NCI-H524 (cell line): ENCODE measurements at regions not wholly inside any gene's neighbourhood (a gene's known extent, or its start where the extent isn't known, plus 50 kb on each side); places are given as distances from the start of the nearest gene placed in this dataset.
"Not testable (repeated sequence)": the region's sequence is repeated elsewhere in the genome, so short reads cannot be mapped to it uniquely, and the experiment has no call there.

ENCODE experiments used
- DNase-seq, 2 experiments: peaks; one replicate each; lab custom pipeline; 2025; lab: John Stamatoyannopoulos, UW

GRCh38 chr3:162538906-162539305, 1042.3 kb downstream of the OTOL1 start:
- DNase-seq: peak in 1 of 2 experiments; percentile 38

- no peak for DNase-seq
Measured at GRCh38 chr3:162540421-162540820, 1043.8 kb downstream of the OTOL1 start.

- no peak for DNase-seq
Measured at GRCh38 chr3:162541923-162542322, 1045.3 kb downstream of the OTOL1 start.

- no peak for DNase-seq
Measured at GRCh38 chr3:162544246-162544645, 1047.6 kb downstream of the OTOL1 start.

GRCh38 chr3:162546910-162547309, 1050.3 kb downstream of the OTOL1 start:
- no peak for DNase-seq

- DNase-seq: no peak
Measured at GRCh38 chr3:162547321-162547720, 1050.7 kb downstream of the OTOL1 start.

GRCh38 chr3:162555761-162556160, 1059.2 kb downstream of the OTOL1 start:
- DNase-seq: no peak

- no peak for DNase-seq
Measured at GRCh38 chr3:162558016-162558415, 1061.4 kb downstream of the OTOL1 start.

- DNase-seq: no peak
Measured at GRCh38 chr3:162568706-162569105, 1072.1 kb downstream of the OTOL1 start.

GRCh38 chr3:162569314-162569713, 1072.7 kb downstream of the OTOL1 start:
- DNase-seq: no peak

GRCh38 chr3:162584986-162585385, 1088.4 kb downstream of the OTOL1 start:
- no peak for DNase-seq

- peak in 1 of 2 experiments; percentile 14 for DNase-seq
Measured at GRCh38 chr3:162586591-162586990, 1090.0 kb downstream of the OTOL1 start.

GRCh38 chr3:162597226-162597625, 1100.6 kb downstream of the OTOL1 start:
- DNase-seq: no peak

- peak; percentile 91 to 97 for DNase-seq
Measured at GRCh38 chr3:162598500-162598899, 1101.9 kb downstream of the OTOL1 start.

- not testable (repeated sequence) for DNase-seq
Measured at GRCh38 chr3:162599742-162600141, 1103.1 kb downstream of the OTOL1 start.

GRCh38 chr3:162601101-162601670, 1104.6 kb downstream of the OTOL1 start:
- DNase-seq: no peak

- DNase-seq: no peak
Measured at GRCh38 chr3:162602619-162603018, 1106.0 kb downstream of the OTOL1 start.

- DNase-seq: no peak
Measured at GRCh38 chr3:162605651-162606204, 1109.1 kb downstream of the OTOL1 start.

- no peak for DNase-seq
Measured at GRCh38 chr3:162610261-162610660, 1113.7 kb downstream of the OTOL1 start.

- no peak for DNase-seq
Measured at GRCh38 chr3:162612991-162613390, 1116.4 kb downstream of the OTOL1 start.

GRCh38 chr3:162626172-162626571, 1129.6 kb downstream of the OTOL1 start:
- DNase-seq: no peak

- DNase-seq: no peak
Measured at GRCh38 chr3:162628531-162628930, 1131.9 kb downstream of the OTOL1 start.

- no peak for DNase-seq
Measured at GRCh38 chr3:162629372-162629771, 1132.8 kb downstream of the OTOL1 start.

- no peak for DNase-seq
Measured at GRCh38 chr3:162632672-162633071, 1136.1 kb downstream of the OTOL1 start.
